MCF 10A (cell line): ENCODE measurements at regions not wholly inside any gene's neighbourhood (a gene's known extent, or its start where the extent isn't known, plus 50 kb on each side); places are given as distances from the start of the nearest gene placed in this dataset.

Source experiments
- BruUV-seq: library from RNA; stranded (reverse); fragments of 400-500 nt; replicated peaks from 2 replicates; lab custom pipeline; 2021; lab: Mats Ljungman, UMichigan
- CTCF ChIA-PET: fragments of 300-600 bp; sonication (Branson Sonifier 250); formaldehyde crosslinking; extraction: SDS; loops from one replicate; lab custom pipeline; 2021; ENCODE audit warnings: antibody characterized with exemption, inconsistent platforms; lab: Yijun Ruan, JAX
- POLR2A ChIA-PET: fragments of 300-600, 350-650 bp; sonication (Branson Sonifier 250); formaldehyde crosslinking; extraction: SDS; loops from one replicate; lab custom pipeline; 2020; ENCODE audit warnings: antibody characterized with exemption, inconsistent platforms; lab: Yijun Ruan, JAX
- DNase-seq: peaks from one replicate; pipeline ENCODE4 v3.0.0-alpha.2; 2018; ENCODE audit not compliant: unreplicated experiment
- H3K27ac Mint-ChIP-seq: one replicate; pipeline ENCODE4 v1.8.0; 2022; ENCODE audit warnings: mild to moderate bottlenecking, low read depth, mixed read lengths; ENCODE audit not compliant: unreplicated experiment
- H3K27me3 Mint-ChIP-seq: one replicate; pipeline ENCODE4 v1.8.0; 2022; ENCODE audit warnings: mixed read lengths; ENCODE audit not compliant: insufficient read depth, unreplicated experiment
- H3K36me3 Mint-ChIP-seq: one replicate; pipeline ENCODE4 v1.8.0; 2022; ENCODE audit warnings: mild to moderate bottlenecking, moderate library complexity, mixed read lengths; ENCODE audit not compliant: insufficient read depth, unreplicated experiment
- H3K4me1 Mint-ChIP-seq: one replicate; pipeline ENCODE4 v1.8.0; 2022; ENCODE audit warnings: mixed read lengths; ENCODE audit not compliant: insufficient read depth, unreplicated experiment
- H3K4me3 Mint-ChIP-seq: one replicate; pipeline ENCODE4 v1.8.0; 2022; ENCODE audit warnings: mild to moderate bottlenecking, moderate library complexity, mixed read lengths; ENCODE audit not compliant: unreplicated experiment
- H3K9me3 Mint-ChIP-seq: one replicate; pipeline ENCODE4 v1.8.0; 2022; ENCODE audit warnings: mixed read lengths; ENCODE audit not compliant: unreplicated experiment
- CTCF ChIP-seq: fragments of 200-600 bp; IDR thresholded peaks from one replicate; pipeline ENCODE4 v1.8.0; 2022; ENCODE audit warnings: antibody characterized with exemption, mild to moderate bottlenecking; ENCODE audit not compliant: unreplicated experiment
- intact Hi-C: fragments of 100-400 bp; cut with micrococcal nuclease; formaldehyde crosslinking; loops from 2 replicates; pipeline ENCODE4 v1.14.1; 2022

DNA sequence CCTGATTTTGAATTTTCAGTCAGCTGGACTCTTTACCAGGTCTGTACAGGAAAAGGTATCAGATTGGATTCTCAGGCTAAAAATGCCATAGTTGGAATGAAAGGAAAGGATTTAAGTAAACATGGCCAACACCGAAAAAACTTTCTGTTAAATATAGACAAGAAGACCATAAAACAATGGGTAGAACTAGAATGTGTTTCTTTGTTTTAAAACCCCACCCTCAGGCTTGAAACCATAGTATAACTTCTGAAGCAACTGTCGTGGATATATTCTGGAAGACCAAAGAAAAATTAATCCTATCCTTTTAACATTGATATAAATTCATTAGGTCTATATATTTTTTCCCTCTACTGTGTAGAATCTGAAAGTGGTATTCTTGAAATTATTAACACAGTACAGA, 118.6 kb upstream of the HAPLN1 start:
- intact Hi-C loops: no loop called here
- DNase-seq: no peak
- ChIA-PET POLR2A (no interaction called here), CTCF (no interaction called here)
- H3K4me1 Mint-ChIP-seq: peaks cover 2% of the 10 kb centered on the region
- no peak overlapping the region for H3K4me3 Mint-ChIP-seq
- BruUV-seq: no TSS peak
- H3K27me3 Mint-ChIP-seq: peaks cover 23% of the 10 kb centered on the region
- no peaks in the 10 kb centered on the region for H3K36me3 Mint-ChIP-seq
- peaks cover 7% of the 10 kb centered on the region for H3K9me3 Mint-ChIP-seq
- TF ChIP-seq CTCF: no peak
- H3K27ac Mint-ChIP-seq: no peak overlapping the region

- no peaks in the 10 kb centered on the region for H3K4me1 Mint-ChIP-seq
- CTCF ChIA-PET: no interaction called here
These were observed 116.7 kb upstream of the HAPLN1 start for GRCh38 chr5:83837265-83837907.

DNA sequence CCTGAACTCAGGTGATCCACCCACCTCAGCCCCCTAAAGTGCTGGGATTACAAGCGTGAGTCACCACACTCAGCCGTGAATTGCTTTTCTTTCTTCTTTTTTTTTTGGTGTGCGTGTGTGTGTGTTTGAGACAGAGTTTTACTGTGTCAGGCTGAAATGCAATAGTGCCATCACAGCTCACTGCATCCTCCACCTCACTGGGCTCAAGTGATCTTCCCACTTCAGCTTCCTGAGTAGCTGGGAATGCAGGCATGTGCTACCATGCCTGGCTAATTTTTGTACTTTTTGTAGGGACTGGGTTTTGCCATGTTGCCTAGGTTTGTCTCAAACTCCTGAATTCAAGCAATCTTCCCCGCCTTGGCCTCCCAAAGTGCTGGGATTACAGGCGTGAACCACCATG, 113.7 kb upstream of the HAPLN1 start:
- H3K27me3 Mint-ChIP-seq: peaks cover 20% of the 10 kb centered on the region
- no peak overlapping the region for H3K27ac Mint-ChIP-seq
- intact Hi-C loops: no loop called here
- no peak for DNase-seq
- no peaks in the 10 kb centered on the region for H3K36me3 Mint-ChIP-seq
- no TSS peak for BruUV-seq
- POLR2A ChIA-PET: no interaction called here
- H3K4me1 Mint-ChIP-seq: no peaks in the 10 kb centered on the region
- H3K9me3 Mint-ChIP-seq: no peaks in the 10 kb centered on the region
- H3K4me3 Mint-ChIP-seq: no peak overlapping the region
- no peak for TF ChIP-seq CTCF
- CTCF ChIA-PET: no interaction called here

More at GRCh38 chr5:83837265-83837907, 116.7 kb upstream of the HAPLN1 start:
- intact Hi-C loops: no loop called here
- TF ChIP-seq CTCF: no peak
- DNase-seq: no peak
- H3K4me3 Mint-ChIP-seq: no peak overlapping the region
- H3K27me3 Mint-ChIP-seq: peaks cover 23% of the 10 kb centered on the region
- POLR2A ChIA-PET: no interaction called here
- no peak overlapping the region for H3K27ac Mint-ChIP-seq
- no peaks in the 10 kb centered on the region for H3K36me3 Mint-ChIP-seq
- BruUV-seq: no TSS peak
- peaks cover 7% of the 10 kb centered on the region for H3K9me3 Mint-ChIP-seq

DNA sequence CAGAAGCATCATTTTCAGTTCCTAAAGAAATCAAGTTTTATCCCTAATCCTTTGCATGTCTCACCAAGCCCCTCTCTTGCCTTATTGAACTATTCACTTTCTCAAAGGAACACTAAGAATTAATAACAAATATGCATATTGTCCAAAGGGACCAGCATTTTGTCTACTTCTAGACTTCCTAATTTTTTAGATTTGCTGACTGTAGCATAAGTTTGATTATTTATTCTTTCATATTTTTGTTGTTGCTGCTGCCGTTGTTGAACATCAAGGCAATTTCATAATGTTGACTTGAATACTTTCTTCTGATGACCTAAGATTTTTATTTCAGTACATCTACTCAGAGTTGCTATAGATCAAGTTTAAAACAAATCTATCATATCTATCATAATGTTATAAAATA, 111.2 kb upstream of the HAPLN1 start:
- Mint-ChIP-seq H3K27ac (no peak overlapping the region), H3K4me1 (peaks cover 7% of the 10 kb centered on the region), H3K27me3 (peaks cover 14% of the 10 kb centered on the region), H3K36me3 (no peaks in the 10 kb centered on the region), H3K9me3 (no peaks in the 10 kb centered on the region), H3K4me3 (no peak overlapping the region)
- intact Hi-C loops: no loop called here
- no peak for DNase-seq
- no peak for TF ChIP-seq CTCF
- ChIA-PET POLR2A (no interaction called here), CTCF (no interaction called here)
- no TSS peak for BruUV-seq
